ENCODE measurements at regions not wholly inside any gene's neighbourhood (a gene's known extent, or its start where the extent isn't known, plus 50 kb on each side); places are given as distances from the start of the nearest gene placed in this dataset.

- no peak for DNase-seq (ENCODE audit: low read depth in 2 of 2)
Observed at GRCh38 chr5:5592541-5592940, 170.1 kb downstream of the ICE1 start.

- DNase-seq (ENCODE audit: low read depth in 2 of 2): no peak
Observed at GRCh38 chr5:5591567-5591966, 169.1 kb downstream of the ICE1 start.

- no peak for DNase-seq (ENCODE audit: low read depth in 2 of 2)
Observed at GRCh38 chr5:5589857-5590256, 167.4 kb downstream of the ICE1 start.

- DNase-seq (ENCODE audit: low read depth in 2 of 2): no peak
Observed at GRCh38 chr5:5588887-5589826, 166.7 kb downstream of the ICE1 start.

- DNase-seq (ENCODE audit: low read depth in 2 of 2): no peak
Observed at GRCh38 chr5:5588386-5588785, 165.9 kb downstream of the ICE1 start.

- no peak for DNase-seq (ENCODE audit: low read depth in 2 of 2)
Observed at GRCh38 chr5:5587474-5587873, 165.0 kb downstream of the ICE1 start.

GRCh38 chr5:5586721-5587120 lies 164.2 kb downstream of the ICE1 start:
- DNase-seq (ENCODE audit: low read depth in 2 of 2): no peak

- no peak for DNase-seq (ENCODE audit: low read depth in 2 of 2)
Observed at GRCh38 chr5:5585751-5586341, 163.4 kb downstream of the ICE1 start.

- no peak for DNase-seq (ENCODE audit: low read depth in 2 of 2)
Observed at GRCh38 chr5:5584751-5585150, 162.3 kb downstream of the ICE1 start.

GRCh38 chr5:5584236-5584745 lies 161.8 kb downstream of the ICE1 start:
- DNase-seq (ENCODE audit: low read depth in 2 of 2): no peak

- no peak for DNase-seq (ENCODE audit: low read depth in 2 of 2)
Observed at GRCh38 chr5:5583832-5584231, 161.4 kb downstream of the ICE1 start.

GRCh38 chr5:5583023-5583765 lies 160.7 kb downstream of the ICE1 start:
- no peak for DNase-seq (ENCODE audit: low read depth in 2 of 2)

GRCh38 chr5:5581080-5581479 lies 158.6 kb downstream of the ICE1 start:
- no peak for DNase-seq (ENCODE audit: low read depth in 2 of 2)

GRCh38 chr5:5576744-5577143 lies 154.3 kb downstream of the ICE1 start:
- DNase-seq (ENCODE audit: low read depth in 2 of 2): no peak

- no peak for DNase-seq (ENCODE audit: low read depth in 2 of 2)
Observed at GRCh38 chr5:5575461-5575860, 153.0 kb downstream of the ICE1 start.

- DNase-seq (ENCODE audit: low read depth in 2 of 2): no peak
Observed at GRCh38 chr5:5573798-5574380, 151.4 kb downstream of the ICE1 start.

- no peak for DNase-seq (ENCODE audit: low read depth in 2 of 2)
Observed at GRCh38 chr5:5572976-5573797, 150.7 kb downstream of the ICE1 start.

- no peak for DNase-seq (ENCODE audit: low read depth in 2 of 2)
Observed at GRCh38 chr5:5572010-5572865, 149.8 kb downstream of the ICE1 start.

GRCh38 chr5:5570646-5571045 lies 148.2 kb downstream of the ICE1 start:
- no peak for DNase-seq (ENCODE audit: low read depth in 2 of 2)

GRCh38 chr5:5564898-5565297 lies 142.4 kb downstream of the ICE1 start:
- no peak for DNase-seq (ENCODE audit: low read depth in 2 of 2)

All from stimulated activated CD4-positive, alpha-beta T cell treated with anti-CD3 and anti-CD28 coated beads, Interleukin-4, amount 100 ng/mL, for 48 hours (primary cell).